HepG2 (cell line): ENCODE measurements at regions not wholly inside any gene's neighbourhood (a gene's known extent, or its start where the extent isn't known, plus 50 kb on each side); places are given as distances from the start of the nearest gene placed in this dataset.

Experiments used
- BRCA1 ChIP-seq: sonication (generic); formaldehyde crosslinking; IDR thresholded peaks from 2 replicates; pipeline ENCODE4 v1.4.0; 2020; ENCODE audit warnings: missing genetic modification reagents
- EHMT2 ChIP-seq: fragments of 200-600 bp; sonication (generic); IDR thresholded peaks from 2 replicates; pipeline ENCODE4 v1.7.0; 2017; ENCODE audit warnings: antibody characterized with exemption, low read depth, low read length, borderline replicate concordance
- HNF4A ChIP-seq: sonication (generic); formaldehyde crosslinking; IDR thresholded peaks from 2 replicates; pipeline ENCODE4 v1.4.0; 2020; ENCODE audit warnings: missing genetic modification reagents
- ZKSCAN8 ChIP-seq: IDR thresholded peaks from 2 replicates; pipeline ENCODE4 v1.6.1; 2016; ENCODE audit warnings: borderline replicate concordance, missing genetic modification reagents, missing compliant biosample characterization
- ZNF24 ChIP-seq: fragments of 450-650 bp; IDR thresholded peaks from 2 replicates; pipeline ENCODE4 v1.6.1; 2017; ENCODE audit warnings: antibody characterized with exemption, mild to moderate bottlenecking
- ZNF407 ChIP-seq: sonication (generic); formaldehyde crosslinking; IDR thresholded peaks from one replicate; pipeline ENCODE4 v1.5.1; 2020; ENCODE audit warnings: mild to moderate bottlenecking, missing genetic modification reagents; ENCODE audit errors: not compliant biosample characterization
- ZNF414 ChIP-seq: sonication (generic); formaldehyde crosslinking; IDR thresholded peaks from 2 replicates; pipeline ENCODE4 v1.5.0; 2020; ENCODE audit warnings: missing genetic modification reagents
- ZZZ3 ChIP-seq: sonication (generic); formaldehyde crosslinking; IDR thresholded peaks from 2 replicates; pipeline ENCODE4 v1.4.0; 2020; ENCODE audit warnings: missing genetic modification reagents, mild to moderate bottlenecking, borderline replicate concordance

GRCh38 chr1:65039066-65039465 lies 72.7 kb upstream of the JAK1 start (continued):
- TF ChIP-seq ZNF407 (CRISPR knock-in tag): no peak
- no peak for TF ChIP-seq ZZZ3 (CRISPR knock-in tag)
- TF ChIP-seq HNF4A (CRISPR knock-in tag): no peak
- TF ChIP-seq ZNF414 (CRISPR knock-in tag): no peak
- TF ChIP-seq ZKSCAN8: no peak
- no peak for TF ChIP-seq EHMT2
- no peak for TF ChIP-seq BRCA1 (CRISPR knock-in tag)
- no peak for TF ChIP-seq ZNF24
- TF ChIP-seq, all 625 proteins: peak for 0
